UCSD-AML1 (cell line): ENCODE measurements at regions not wholly inside any gene's neighbourhood (a gene's known extent, or its start where the extent isn't known, plus 50 kb on each side); places are given as distances from the start of the nearest gene placed in this dataset.
"Not testable (repeated sequence)": the region's sequence is repeated elsewhere in the genome, so short reads cannot be mapped to it uniquely, and the experiment has no call there.

Experiments
- DNase-seq: peaks from one replicate; lab custom pipeline; 2025; ENCODE audit not compliant: unreplicated experiment; lab: John Stamatoyannopoulos, UW

DNA sequence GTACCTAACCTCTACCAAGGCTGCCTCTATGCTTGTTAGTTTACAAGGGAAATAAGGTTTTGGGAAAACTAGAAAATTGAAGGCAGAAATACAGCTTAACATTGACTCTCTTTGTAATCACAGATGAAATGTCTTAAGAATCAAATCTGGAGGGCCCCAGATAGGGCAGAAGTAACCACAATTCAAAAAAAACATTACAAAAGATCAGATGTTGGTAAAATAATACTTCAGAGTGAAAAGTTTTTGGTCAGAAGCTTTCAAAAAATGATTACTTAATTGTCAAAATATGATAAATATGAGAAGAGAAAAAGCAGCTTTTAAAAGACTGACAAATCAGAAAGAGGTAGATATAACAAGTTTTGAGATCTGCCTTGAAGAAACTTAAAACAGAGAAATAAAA, 425.1 kb upstream of the NECTIN3 start:
- no peak for DNase-seq

GRCh38 chr3:110647586-110647985, 424.0 kb upstream of the NECTIN3 start:
- no peak for DNase-seq

DNA sequence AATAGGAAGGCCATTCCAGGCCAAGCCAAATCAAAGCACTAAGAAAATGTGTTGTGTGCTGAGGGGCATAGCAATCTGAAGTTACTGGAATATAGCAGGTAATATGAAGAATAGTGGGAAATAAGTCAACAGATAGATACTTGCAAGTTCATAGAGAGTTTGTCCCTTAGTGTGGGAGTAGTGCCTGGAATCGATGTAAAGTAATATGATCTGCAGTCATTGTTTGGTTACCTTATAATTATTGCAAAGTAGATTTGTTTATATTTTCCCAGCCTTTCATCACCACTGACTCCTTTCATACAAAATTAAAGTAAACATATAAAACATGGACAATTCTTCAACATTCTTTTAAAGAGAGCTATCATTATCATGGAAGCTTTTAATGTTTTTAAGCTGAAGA, 420.9 kb upstream of the NECTIN3 start:
- no peak for DNase-seq

DNA sequence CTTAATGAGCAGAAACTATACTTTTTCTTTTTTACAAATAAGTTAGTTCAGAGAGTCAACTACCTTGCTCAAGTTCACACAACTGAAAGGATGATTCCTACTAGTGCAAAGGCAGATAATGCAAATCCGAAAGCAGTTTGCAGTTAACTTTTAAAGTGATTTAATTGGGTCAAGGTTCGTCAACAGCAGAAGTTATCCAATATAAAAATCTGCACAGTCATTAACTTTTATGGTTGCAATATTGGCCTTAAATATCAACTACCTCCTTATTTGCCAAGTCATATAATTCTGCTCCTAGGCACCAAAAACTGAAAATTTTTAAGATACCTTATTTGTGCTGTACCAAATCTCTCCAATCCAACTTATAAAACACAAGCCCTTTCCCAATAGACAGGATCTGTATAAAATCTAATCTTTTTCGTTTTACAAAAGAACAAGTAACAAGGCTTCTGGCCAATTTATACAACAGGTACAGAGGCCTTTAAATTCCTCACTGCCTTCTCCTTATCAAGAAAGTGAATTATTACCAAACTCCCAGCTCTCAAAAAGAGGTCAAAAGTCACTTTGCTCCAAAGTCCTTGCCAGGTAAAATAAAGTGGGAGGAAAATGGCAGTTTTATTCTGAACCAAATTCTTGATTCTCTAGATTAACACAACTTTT, 416.6 kb upstream of the NECTIN3 start:
- no peak for DNase-seq

DNA sequence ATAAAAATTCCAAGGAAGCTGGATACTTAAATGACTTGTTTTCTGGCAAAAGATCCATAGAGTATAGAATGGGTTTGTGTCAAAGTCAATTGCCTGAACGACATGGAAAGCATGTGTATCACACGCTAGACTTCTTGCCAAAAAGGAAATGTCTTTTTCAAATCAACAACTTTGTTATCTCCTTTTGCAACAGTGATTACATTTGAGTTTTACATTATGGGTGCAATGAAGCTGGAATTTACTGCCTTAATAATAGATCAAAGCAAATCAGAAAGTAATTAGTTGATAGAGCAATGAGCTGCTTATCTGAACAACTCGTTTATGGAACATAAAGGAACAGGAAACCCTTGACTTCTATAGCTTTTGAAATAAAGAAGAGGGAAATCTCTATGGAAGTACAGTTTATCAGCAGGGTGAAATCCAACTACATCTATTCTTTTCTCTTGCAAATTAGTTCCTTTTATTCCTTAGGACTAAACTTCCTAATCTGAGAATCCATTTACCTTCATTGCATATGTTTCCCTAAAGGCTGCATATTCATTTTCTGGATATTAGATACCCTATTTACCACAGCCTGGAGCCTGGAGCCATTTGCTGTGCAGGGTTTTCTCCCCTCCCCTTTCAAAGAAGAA, 415.1 kb upstream of the NECTIN3 start:
- DNase-seq: no peak

- DNase-seq: no peak
Observed at GRCh38 chr3:110664148-110664547, 407.5 kb upstream of the NECTIN3 start.

DNA sequence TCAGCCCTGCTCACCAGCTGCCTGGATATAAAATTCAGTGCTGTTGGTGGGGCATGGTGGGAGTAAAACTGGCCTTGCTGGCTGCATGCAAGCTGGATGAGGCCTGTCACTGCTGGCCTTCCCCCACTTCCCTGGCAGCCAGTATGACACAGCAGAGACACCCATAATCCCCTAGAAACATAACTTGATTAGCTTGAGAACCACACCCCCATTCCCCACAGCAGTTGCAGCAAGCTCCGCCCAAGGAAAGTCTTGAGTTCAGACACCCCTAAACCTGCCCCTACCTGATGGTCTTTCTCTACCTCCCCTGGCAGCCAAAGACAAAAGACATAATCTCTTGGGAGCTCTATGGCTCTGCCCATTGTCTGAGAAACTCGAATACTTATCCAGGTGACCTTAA, 405.1 kb upstream of the NECTIN3 start:
- no peak for DNase-seq

GRCh38 chr3:110667216-110667615, 404.4 kb upstream of the NECTIN3 start:
- no peak for DNase-seq

- no peak for DNase-seq
Observed at GRCh38 chr3:110670407-110670806, 401.2 kb upstream of the NECTIN3 start.

GRCh38 chr3:110677506-110677905, 394.1 kb upstream of the NECTIN3 start:
- no peak for DNase-seq

GRCh38 chr3:110679285-110679684, 392.3 kb upstream of the NECTIN3 start:
- DNase-seq: no peak

DNA sequence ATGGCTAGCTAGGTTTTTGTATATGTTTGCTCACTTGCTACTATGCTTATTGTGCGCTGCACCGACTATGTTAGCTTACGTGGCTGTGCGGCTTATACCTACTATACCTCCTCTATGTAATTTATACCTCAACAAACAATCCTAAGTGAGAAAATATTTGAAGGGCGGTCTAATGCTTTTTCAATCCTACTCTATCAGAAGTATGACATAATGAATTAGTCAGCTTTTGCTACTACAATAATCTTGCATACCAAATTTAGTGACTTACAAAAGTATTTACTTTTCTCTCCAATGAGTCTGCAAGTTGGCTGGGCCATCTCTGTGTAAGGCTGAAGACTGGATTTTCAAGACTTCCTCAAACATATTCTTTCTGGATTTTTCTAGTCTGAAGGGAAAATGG, 391.2 kb upstream of the NECTIN3 start:
- no peak for DNase-seq

- no peak for DNase-seq
Observed at GRCh38 chr3:110684466-110684865, 387.1 kb upstream of the NECTIN3 start.

DNA sequence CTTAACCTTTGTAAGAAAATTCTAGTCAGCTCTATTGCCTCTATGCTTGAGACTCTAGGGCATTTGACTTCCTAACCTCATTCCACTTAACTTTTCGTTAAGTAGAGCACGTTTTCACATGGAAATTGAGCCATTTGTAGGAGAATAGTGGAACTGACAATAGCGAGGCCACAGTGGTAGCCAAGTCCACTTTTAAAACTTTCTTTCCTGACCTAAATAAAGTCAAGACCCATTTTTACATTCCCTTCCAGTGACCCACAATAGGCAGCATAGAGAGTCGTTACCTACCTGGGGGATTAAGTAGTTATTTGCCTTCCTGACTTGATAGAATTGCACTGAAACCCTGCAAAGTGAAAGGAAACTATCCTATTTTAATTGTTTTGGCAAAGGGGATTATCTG, 386.0 kb upstream of the NECTIN3 start:
- no peak for DNase-seq

GRCh38 chr3:110686701-110687100, 384.9 kb upstream of the NECTIN3 start:
- DNase-seq: no peak

- no peak for DNase-seq
Observed at GRCh38 chr3:110687138-110687537, 384.5 kb upstream of the NECTIN3 start.

- no peak for DNase-seq
Observed at GRCh38 chr3:110697961-110698360, 373.7 kb upstream of the NECTIN3 start.

GRCh38 chr3:110704332-110704731, 367.3 kb upstream of the NECTIN3 start:
- not testable (repeated sequence) for DNase-seq

GRCh38 chr3:110708156-110708555, 363.5 kb upstream of the NECTIN3 start:
- DNase-seq: no peak

- no peak for DNase-seq
Observed at GRCh38 chr3:110710156-110710555, 361.5 kb upstream of the NECTIN3 start.

GRCh38 chr3:110710603-110711002, 361.0 kb upstream of the NECTIN3 start:
- DNase-seq: no peak

GRCh38 chr3:110711130-110711832, 360.3 kb upstream of the NECTIN3 start:
- DNase-seq: no peak
